Karpas-422 (cell line): ENCODE measurements at regions not wholly inside any gene's neighbourhood (a gene's known extent, or its start where the extent isn't known, plus 50 kb on each side); places are given as distances from the start of the nearest gene placed in this dataset.

ENCODE experiments used
- DNase-seq: peaks from one replicate; pipeline ENCODE4 v3.0.0-alpha.2; 2015
- H2AFZ ChIP-seq: fragments of 200-600 bp; sonication (generic); 2 replicates; pipeline ENCODE4 v1.6.1; 2014; ENCODE audit warnings: antibody characterized with exemption, low read length, mixed read lengths
- H3K27ac ChIP-seq: fragments of 200-600 bp; sonication (generic); 2 replicates; pipeline ENCODE4 v1.5.1; 2014; ENCODE audit warnings: mild to moderate bottlenecking, low read length, moderate library complexity
- H3K27me3 ChIP-seq: fragments of 200-600 bp; sonication (generic); 2 replicates; pipeline ENCODE4 v1.6.1; 2014; ENCODE audit warnings: low read length, mixed read lengths
- H3K36me3 ChIP-seq: fragments of 200-600 bp; sonication (generic); 2 replicates; pipeline ENCODE4 v1.6.1; 2014; ENCODE audit warnings: low read length, mixed read lengths; ENCODE audit not compliant: insufficient read depth
- H3K4me1 ChIP-seq: fragments of 200-600 bp; sonication (generic); 2 replicates; pipeline ENCODE4 v1.6.1; 2014; ENCODE audit warnings: mild to moderate bottlenecking, low read length, mixed read lengths
- H3K4me2 ChIP-seq: fragments of 200-600 bp; sonication (generic); 2 replicates; pipeline ENCODE4 v1.6.1; 2014; ENCODE audit warnings: low read length, low read depth, mild to moderate bottlenecking; ENCODE audit not compliant: poor library complexity, severe bottlenecking
- H3K4me3 ChIP-seq: fragments of 200-600 bp; sonication (generic); 2 replicates; pipeline ENCODE4 v1.5.1; 2014; ENCODE audit warnings: mild to moderate bottlenecking, antibody characterized with exemption, low read length, mixed read lengths
- H3K79me2 ChIP-seq: fragments of 200-600 bp; sonication (generic); 2 replicates; pipeline ENCODE4 v1.6.1; 2014; ENCODE audit warnings: mild to moderate bottlenecking, low read length, mixed read lengths
- H3K9ac ChIP-seq: fragments of 200-600 bp; sonication (generic); 2 replicates; pipeline ENCODE4 v1.6.0; 2014; ENCODE audit warnings: low read length
- H3K9me2 ChIP-seq: fragments of 200-600 bp; sonication (generic), shearing (Covaris generic); replicated peaks from 2 replicates; pipeline ENCODE4 v1.6.0; 2014; ENCODE audit warnings: mild to moderate bottlenecking, low read length, moderate library complexity; ENCODE audit not compliant: insufficient read depth
- H3K9me3 ChIP-seq: fragments of 300-700, 200-600 bp; sonication (generic); 2 replicates; pipeline ENCODE4 v1.6.1; 2014; ENCODE audit warnings: low read length, mixed read lengths
- H4K20me1 ChIP-seq: fragments of 200-600 bp; sonication (generic); 2 replicates; pipeline ENCODE4 v1.6.1; 2014; ENCODE audit warnings: mild to moderate bottlenecking, antibody characterized with exemption, low read length, low read depth; ENCODE audit not compliant: insufficient read depth

- no peak overlapping the region for H3K4me2 ChIP-seq
These were observed 189.7 kb downstream of the SEC16B start for GRCh38 chr1:177780096-177780700.

GRCh38 chr1:177779166-177779965 lies 190.5 kb downstream of the SEC16B start:
- Histone ChIP-seq H3K4me3 (no peak overlapping the region), H3K9me3 (no peaks in the 10 kb centered on the region), H3K9me2 (no peaks in the 10 kb centered on the region), H4K20me1 (no peaks in the 10 kb centered on the region), H3K27me3 (no peaks in the 10 kb centered on the region), H2AFZ (no peak overlapping the region), H3K79me2 (no peaks in the 10 kb centered on the region), H3K36me3 (no peaks in the 10 kb centered on the region), H3K9ac (no peak overlapping the region), H3K4me1 (no peaks in the 10 kb centered on the region), H3K4me2 (no peak overlapping the region), H3K27ac (no peak overlapping the region)
- DNase-seq, result no peak

More at GRCh38 chr1:177780096-177780700, 189.7 kb downstream of the SEC16B start:
- H4K20me1 ChIP-seq, result no peaks in the 10 kb centered on the region
- no peak overlapping the region for H2AFZ ChIP-seq
- no peaks in the 10 kb centered on the region for H3K4me1 ChIP-seq
- no peak overlapping the region for H3K4me3 ChIP-seq
- H3K79me2 ChIP-seq, result no peaks in the 10 kb centered on the region
- no peak overlapping the region for H3K9ac ChIP-seq
- H3K9me2 ChIP-seq, result no peaks in the 10 kb centered on the region
- peak; percentile 80 for DNase-seq
- no peaks in the 10 kb centered on the region for H3K27me3 ChIP-seq
- no peaks in the 10 kb centered on the region for H3K36me3 ChIP-seq
- H3K27ac ChIP-seq, result no peak overlapping the region
- H3K9me3 ChIP-seq, result no peaks in the 10 kb centered on the region

- no peak for DNase-seq
- H2AFZ ChIP-seq, result no peak overlapping the region
These were observed 193.9 kb downstream of the SEC16B start for GRCh38 chr1:177775924-177776323.

GRCh38 chr1:177772386-177772960 lies 197.4 kb downstream of the SEC16B start:
- no peaks in the 10 kb centered on the region for H3K79me2 ChIP-seq
- no peak overlapping the region for H3K9ac ChIP-seq
- H3K9me2 ChIP-seq, result no peaks in the 10 kb centered on the region
- no peaks in the 10 kb centered on the region for H3K27me3 ChIP-seq
- no peaks in the 10 kb centered on the region for H4K20me1 ChIP-seq
- no peak for DNase-seq
- H3K4me3 ChIP-seq, result no peak overlapping the region
- H2AFZ ChIP-seq, result no peak overlapping the region
- H3K4me1 ChIP-seq, result no peaks in the 10 kb centered on the region
- no peaks in the 10 kb centered on the region for H3K36me3 ChIP-seq
- H3K9me3 ChIP-seq, result no peaks in the 10 kb centered on the region
- no peak overlapping the region for H3K4me2 ChIP-seq
- no peak overlapping the region for H3K27ac ChIP-seq

More at GRCh38 chr1:177775924-177776323, 193.9 kb downstream of the SEC16B start:
- Histone ChIP-seq H3K9me3 (no peaks in the 10 kb centered on the region), H3K27me3 (no peaks in the 10 kb centered on the region), H3K27ac (no peak overlapping the region), H4K20me1 (no peaks in the 10 kb centered on the region), H3K79me2 (no peaks in the 10 kb centered on the region), H3K4me3 (no peak overlapping the region), H3K4me1 (no peaks in the 10 kb centered on the region), H3K36me3 (no peaks in the 10 kb centered on the region), H3K4me2 (no peak overlapping the region), H3K9ac (no peak overlapping the region), H3K9me2 (no peaks in the 10 kb centered on the region)

GRCh38 chr1:177771688-177772087 lies 198.2 kb downstream of the SEC16B start:
- H3K9me2 ChIP-seq, result no peaks in the 10 kb centered on the region
- no peak overlapping the region for H3K4me3 ChIP-seq
- no peak overlapping the region for H3K27ac ChIP-seq
- H3K36me3 ChIP-seq, result no peaks in the 10 kb centered on the region
- no peaks in the 10 kb centered on the region for H3K9me3 ChIP-seq
- H3K4me1 ChIP-seq, result no peaks in the 10 kb centered on the region
- no peak overlapping the region for H3K9ac ChIP-seq
- no peak overlapping the region for H2AFZ ChIP-seq
- H3K79me2 ChIP-seq, result no peaks in the 10 kb centered on the region
- H3K27me3 ChIP-seq, result no peaks in the 10 kb centered on the region
- H4K20me1 ChIP-seq, result no peaks in the 10 kb centered on the region
- no peak overlapping the region for H3K4me2 ChIP-seq
- DNase-seq, result no peak

- no peak overlapping the region for H2AFZ ChIP-seq
- no peaks in the 10 kb centered on the region for H3K9me3 ChIP-seq
- no peaks in the 10 kb centered on the region for H4K20me1 ChIP-seq
- H3K4me1 ChIP-seq, result no peaks in the 10 kb centered on the region
- no peaks in the 10 kb centered on the region for H3K79me2 ChIP-seq
- H3K27ac ChIP-seq, result no peak overlapping the region
- H3K27me3 ChIP-seq, result no peaks in the 10 kb centered on the region
- no peak overlapping the region for H3K4me2 ChIP-seq
- H3K9ac ChIP-seq, result no peak overlapping the region
- no peak overlapping the region for H3K4me3 ChIP-seq
- no peak for DNase-seq
- no peaks in the 10 kb centered on the region for H3K9me2 ChIP-seq
- no peaks in the 10 kb centered on the region for H3K36me3 ChIP-seq
These were observed 199.8 kb downstream of the SEC16B start for GRCh38 chr1:177770096-177770495.

- Histone ChIP-seq H3K4me2 (no peak overlapping the region), H3K9me2 (no peaks in the 10 kb centered on the region), H3K4me3 (no peak overlapping the region), H3K27me3 (no peaks in the 10 kb centered on the region), H3K9me3 (no peaks in the 10 kb centered on the region), H2AFZ (no peak overlapping the region), H3K79me2 (no peaks in the 10 kb centered on the region), H3K9ac (no peak overlapping the region), H4K20me1 (no peaks in the 10 kb centered on the region), H3K4me1 (no peaks in the 10 kb centered on the region), H3K36me3 (no peaks in the 10 kb centered on the region), H3K27ac (no peak overlapping the region)
- DNase-seq, result no peak
These were observed 213.9 kb downstream of the SEC16B start for GRCh38 chr1:177755851-177756560.

- Histone ChIP-seq H3K4me2 (no peak overlapping the region), H3K79me2 (no peaks in the 10 kb centered on the region), H3K4me1 (no peaks in the 10 kb centered on the region), H3K9me3 (no peaks in the 10 kb centered on the region), H2AFZ (no peak overlapping the region), H3K27ac (no peak overlapping the region), H3K9me2 (no peaks in the 10 kb centered on the region), H3K9ac (no peak overlapping the region), H3K4me3 (no peak overlapping the region), H3K27me3 (no peaks in the 10 kb centered on the region), H4K20me1 (no peaks in the 10 kb centered on the region), H3K36me3 (no peaks in the 10 kb centered on the region)
- DNase-seq, result no peak
These were observed 215.3 kb downstream of the SEC16B start for GRCh38 chr1:177754603-177755002.
